ENCODE measurements at regions not wholly inside any gene's neighbourhood (a gene's known extent, or its start where the extent isn't known, plus 50 kb on each side); places are given as distances from the start of the nearest gene placed in this dataset.
A peak's percentile ranks its signal among the peaks of the same experiment; 100 is the strongest.

- no peak for FAIRE-seq
- DNase-seq (ENCODE audit: low spot score), result no peak
These were observed 97.1 kb upstream of the DAB1 start for GRCh38 chr1:57520743-57521515.

GRCh38 chr1:57518496-57518895 lies 94.6 kb upstream of the DAB1 start:
- FAIRE-seq (no peak), DNase-seq (ENCODE audit: low spot score) (no peak)

- DNase-seq (ENCODE audit: low spot score), result no peak
- no peak for FAIRE-seq
These were observed 93.9 kb upstream of the DAB1 start for GRCh38 chr1:57517587-57518374.

- DNase-seq (ENCODE audit: low spot score) (no peak), FAIRE-seq (no peak)
These were observed 88.5 kb upstream of the DAB1 start for GRCh38 chr1:57512386-57512785.

GRCh38 chr1:57506941-57507340 lies 83.1 kb upstream of the DAB1 start:
- DNase-seq (ENCODE audit: low spot score) (no peak), FAIRE-seq (no peak)

GRCh38 chr1:57503337-57503736 lies 79.5 kb upstream of the DAB1 start:
- DNase-seq (ENCODE audit: low spot score), result no peak
- no peak for FAIRE-seq

GRCh38 chr1:57500136-57500830 lies 76.4 kb upstream of the DAB1 start:
- no peak for DNase-seq (ENCODE audit: low spot score)
- no peak for FAIRE-seq

GRCh38 chr1:57494530-57495079 lies 70.7 kb upstream of the DAB1 start:
- FAIRE-seq (no peak), DNase-seq (ENCODE audit: low spot score) (no peak)

GRCh38 chr1:57492586-57493226 lies 68.8 kb upstream of the DAB1 start:
- DNase-seq (ENCODE audit: low spot score) (no peak), FAIRE-seq (no peak)

GRCh38 chr1:57489358-57490036 lies 65.6 kb upstream of the DAB1 start:
- FAIRE-seq, result no peak
- DNase-seq (ENCODE audit: low spot score), result peak; percentile 35

GRCh38 chr1:57485643-57486042 lies 61.8 kb upstream of the DAB1 start:
- FAIRE-seq, result peak; percentile 61
- DNase-seq (ENCODE audit: low spot score), result peak; percentile 35

GRCh38 chr1:57483954-57484353 lies 60.1 kb upstream of the DAB1 start:
- FAIRE-seq, result no peak
- peak; percentile 10 for DNase-seq (ENCODE audit: low spot score)

GRCh38 chr1:57479471-57479870 lies 55.6 kb upstream of the DAB1 start:
- no peak for DNase-seq (ENCODE audit: low spot score)
- no peak for FAIRE-seq

GRCh38 chr1:57475366-57475765 lies 51.5 kb upstream of the DAB1 start:
- DNase-seq (ENCODE audit: low spot score), result no peak
- no peak for FAIRE-seq

- FAIRE-seq, result no peak
- DNase-seq (ENCODE audit: low spot score), result peak; percentile 44
These were observed 50.4 kb upstream of the DAB1 start for GRCh38 chr1:57474137-57474750.
